Stimulated activated naive B cell treated with anti-CD40 and anti-IgM and Interleukin-4, amounts not matched to agents 10 μg/mL and 1 μg/mL and 100 μg/mL, for 72 hours (primary cell): ENCODE measurements at regions not wholly inside any gene's neighbourhood (a gene's known extent, or its start where the extent isn't known, plus 50 kb on each side); places are given as distances from the start of the nearest gene placed in this dataset.
"Not testable (repeated sequence)": the region's sequence is repeated elsewhere in the genome, so short reads cannot be mapped to it uniquely, and the experiment has no call there.

Experiments used
- ATAC-seq, 2 donors: fragments of 150-1000 bp; cut with Tn5 transposase; replicated peaks; 2 replicates each; pipeline ENCODE4 v1.10.0; 2021; ENCODE audit warnings: moderate library complexity in 1 of 2
- DNase-seq: peaks from one replicate; pipeline ENCODE4 v3.0.0; 2021
- H3K27ac Mint-ChIP-seq: one replicate; pipeline ENCODE4 v1.8.0; 2022; ENCODE audit warnings: mild to moderate bottlenecking, mixed read lengths
- H3K27me3 Mint-ChIP-seq, 2 donors: one replicate each; pipeline ENCODE4 v1.8.0; 2022; ENCODE audit warnings: mixed read lengths in 2 of 2
- H3K36me3 Mint-ChIP-seq, 2 donors: one replicate each; pipeline ENCODE4 v1.8.0; 2022; ENCODE audit warnings: mixed read lengths in 2 of 2, mild to moderate bottlenecking in 1 of 2
- H3K4me1 Mint-ChIP-seq, 2 donors: one replicate each; pipeline ENCODE4 v1.8.0; 2022; ENCODE audit warnings: mixed read lengths in 2 of 2, mild to moderate bottlenecking in 1 of 2
- H3K4me3 Mint-ChIP-seq, 2 donors: one replicate each; pipeline ENCODE4 v1.8.0; 2022; ENCODE audit warnings: mild to moderate bottlenecking in 2 of 2, mixed read lengths in 2 of 2, moderate library complexity in 1 of 2
- H3K9me3 Mint-ChIP-seq, 2 donors: one replicate each; pipeline ENCODE4 v1.8.0; 2022; ENCODE audit warnings: mixed read lengths in 2 of 2, mild to moderate bottlenecking in 1 of 2

GRCh38 chr17:34486761-34487160, 92.6 kb upstream of the TMEM132E start:
- ATAC-seq (no peak), DNase-seq (no peak)
- Mint-ChIP-seq H3K27me3 (peaks cover 50 to 51% of the 10 kb centered on the region in 2 donors), H3K36me3 (no peaks in the 10 kb centered on the region), H3K4me1 (peaks cover 0 to 5% of the 10 kb centered on the region in 2 donors), H3K4me3 (no peak overlapping the region), H3K27ac (no peak overlapping the region), H3K9me3 (no peaks in the 10 kb centered on the region)

- ATAC-seq (peak; percentile 76 to 92), DNase-seq (no peak)
- peaks cover 44 to 53% of the 10 kb centered on the region in 2 donors for H3K27me3 Mint-ChIP-seq
- peaks cover 0 to 5% of the 10 kb centered on the region in 2 donors for H3K4me1 Mint-ChIP-seq
- H3K9me3 Mint-ChIP-seq, result no peaks in the 10 kb centered on the region
- H3K36me3 Mint-ChIP-seq, result no peaks in the 10 kb centered on the region
- H3K27ac Mint-ChIP-seq, result no peak overlapping the region
- H3K4me3 Mint-ChIP-seq, result no peak overlapping the region
Measured at GRCh38 chr17:34485999-34486398, 93.4 kb upstream of the TMEM132E start.

GRCh38 chr17:34484193-34484733, 95.1 kb upstream of the TMEM132E start:
- ATAC-seq (no peak), DNase-seq (no peak)
- H3K9me3 Mint-ChIP-seq, result no peaks in the 10 kb centered on the region
- peak overlapping the region; percentile 70 for H3K27ac Mint-ChIP-seq
- H3K4me1 Mint-ChIP-seq, result peaks cover 0 to 5% of the 10 kb centered on the region in 2 donors
- peaks cover 31 to 43% of the 10 kb centered on the region in 2 donors for H3K27me3 Mint-ChIP-seq
- H3K36me3 Mint-ChIP-seq, result no peaks in the 10 kb centered on the region
- no peak overlapping the region for H3K4me3 Mint-ChIP-seq

GRCh38 chr17:34482730-34483129, 96.7 kb upstream of the TMEM132E start:
- DNase-seq, result no peak
- Mint-ChIP-seq H3K4me3 (no peak overlapping the region), H3K36me3 (no peaks in the 10 kb centered on the region), H3K4me1 (peaks cover 0 to 5% of the 10 kb centered on the region in 2 donors), H3K9me3 (no peaks in the 10 kb centered on the region), H3K27ac (no peak overlapping the region), H3K27me3 (peaks cover 33% of the 10 kb centered on the region in 2 donors)
- no peak for ATAC-seq

DNA sequence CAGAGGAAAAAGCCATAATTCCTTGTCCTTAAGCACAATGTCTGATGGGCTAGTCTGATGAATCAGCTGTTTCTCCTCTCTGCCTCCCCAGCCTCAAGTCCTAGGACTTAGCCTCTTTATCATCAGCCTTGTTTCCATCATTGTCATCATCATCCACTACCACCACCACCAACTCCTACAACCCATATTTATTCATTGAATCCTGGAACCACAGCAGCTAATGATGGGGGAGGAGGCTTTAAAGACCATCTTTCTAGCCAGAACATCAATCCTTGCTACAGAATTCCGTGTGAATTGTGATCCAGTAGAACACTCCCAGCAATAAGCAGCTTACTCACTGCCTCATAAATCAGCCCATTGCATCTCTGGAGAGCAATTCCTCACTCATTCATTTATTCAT, 97.6 kb upstream of the TMEM132E start:
- H3K9me3 Mint-ChIP-seq, result no peaks in the 10 kb centered on the region
- DNase-seq, result no peak
- H3K4me3 Mint-ChIP-seq, result no peak overlapping the region
- H3K4me1 Mint-ChIP-seq, result peaks cover 0 to 5% of the 10 kb centered on the region in 2 donors
- no peak overlapping the region for H3K27ac Mint-ChIP-seq
- no peak for ATAC-seq
- H3K36me3 Mint-ChIP-seq, result no peaks in the 10 kb centered on the region
- H3K27me3 Mint-ChIP-seq, result peaks cover 28 to 32% of the 10 kb centered on the region in 2 donors

DNA sequence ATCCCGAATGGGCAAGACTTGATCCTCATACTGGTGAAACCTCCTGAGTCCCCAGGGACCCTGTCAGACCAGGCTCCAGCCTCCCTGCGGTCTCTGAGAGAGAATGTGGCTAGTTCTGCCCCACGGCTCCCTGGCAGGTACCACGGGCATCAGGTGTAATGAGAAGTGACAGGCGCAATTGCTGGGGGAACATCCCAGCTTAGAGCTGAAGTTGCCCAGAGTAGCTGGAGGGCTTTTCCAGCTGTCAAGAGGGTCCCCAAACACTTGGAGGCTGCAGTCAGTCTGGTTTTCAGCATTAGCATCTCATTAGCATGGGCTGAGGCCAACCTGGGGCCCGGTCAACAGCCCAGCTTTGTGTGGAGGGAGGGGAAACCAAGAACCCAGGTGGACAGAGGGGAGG, 100.0 kb upstream of the TMEM132E start:
- Mint-ChIP-seq H3K4me1 (no peaks in the 10 kb centered on the region), H3K27me3 (peaks cover 24 to 41% of the 10 kb centered on the region in 2 donors), H3K9me3 (no peaks in the 10 kb centered on the region), H3K36me3 (no peaks in the 10 kb centered on the region), H3K4me3 (no peak overlapping the region), H3K27ac (no peak overlapping the region)
- DNase-seq, result no peak
- no peak for ATAC-seq

GRCh38 chr17:34478244-34478643, 101.1 kb upstream of the TMEM132E start:
- Mint-ChIP-seq H3K27ac (no peak overlapping the region), H3K36me3 (no peaks in the 10 kb centered on the region), H3K4me1 (no peaks in the 10 kb centered on the region), H3K4me3 (no peak overlapping the region), H3K9me3 (no peaks in the 10 kb centered on the region), H3K27me3 (peaks cover 26 to 43% of the 10 kb centered on the region in 2 donors)
- DNase-seq, result no peak
- no peak for ATAC-seq

DNA sequence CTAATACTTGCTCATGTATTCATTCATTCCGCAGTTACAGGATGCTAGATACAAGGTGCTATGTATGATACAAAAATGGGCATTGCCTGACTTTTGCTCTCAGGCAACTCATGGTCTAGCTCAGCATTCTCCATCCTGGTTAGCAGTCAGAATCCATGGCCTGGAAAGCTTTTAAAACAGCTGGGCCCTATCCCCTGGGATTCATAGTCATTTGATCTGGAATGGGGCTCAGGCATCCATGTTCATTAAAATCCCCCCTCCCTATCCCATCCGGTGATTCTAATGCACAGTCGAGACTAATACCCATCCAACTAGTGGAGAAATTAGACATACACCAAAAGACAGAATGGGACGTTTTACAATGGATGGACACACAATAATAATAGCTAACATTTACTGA, 104.1 kb upstream of the TMEM132E start:
- ATAC-seq (no peak), DNase-seq (no peak)
- H3K27me3 Mint-ChIP-seq, result peaks cover 14 to 42% of the 10 kb centered on the region in 2 donors
- no peak overlapping the region for H3K27ac Mint-ChIP-seq
- no peaks in the 10 kb centered on the region for H3K36me3 Mint-ChIP-seq
- no peak overlapping the region for H3K4me3 Mint-ChIP-seq
- H3K4me1 Mint-ChIP-seq, result no peaks in the 10 kb centered on the region
- peaks cover 0 to 2% of the 10 kb centered on the region in 2 donors for H3K9me3 Mint-ChIP-seq

GRCh38 chr17:34474706-34475105, 104.7 kb upstream of the TMEM132E start:
- Mint-ChIP-seq H3K27ac (no peak overlapping the region), H3K4me3 (no peak overlapping the region), H3K36me3 (no peaks in the 10 kb centered on the region), H3K27me3 (peaks cover 14 to 42% of the 10 kb centered on the region in 2 donors), H3K9me3 (peaks cover 0 to 2% of the 10 kb centered on the region in 2 donors), H3K4me1 (no peaks in the 10 kb centered on the region)
- DNase-seq (no peak), ATAC-seq (no peak)

GRCh38 chr17:34472363-34472762, 107.0 kb upstream of the TMEM132E start:
- ATAC-seq (no peak), DNase-seq (no peak)
- no peak overlapping the region for H3K4me3 Mint-ChIP-seq
- H3K36me3 Mint-ChIP-seq, result no peaks in the 10 kb centered on the region
- no peak overlapping the region for H3K27ac Mint-ChIP-seq
- H3K27me3 Mint-ChIP-seq, result peaks cover 14 to 34% of the 10 kb centered on the region in 2 donors
- peaks cover 0 to 2% of the 10 kb centered on the region in 2 donors for H3K9me3 Mint-ChIP-seq
- no peaks in the 10 kb centered on the region for H3K4me1 Mint-ChIP-seq

- H3K27me3 Mint-ChIP-seq, result peaks cover 14 to 25% of the 10 kb centered on the region in 2 donors
- not testable (repeated sequence) for ATAC-seq, H3K9me3 Mint-ChIP-seq, H3K36me3 Mint-ChIP-seq, DNase-seq, H3K4me1 Mint-ChIP-seq, H3K4me3 Mint-ChIP-seq, H3K27ac Mint-ChIP-seq
Measured at GRCh38 chr17:34471278-34471677, 108.1 kb upstream of the TMEM132E start.

GRCh38 chr17:34465789-34466188, 102.8 kb upstream of the CCL1 start:
- Mint-ChIP-seq H3K36me3 (no peaks in the 10 kb centered on the region), H3K27me3 (peaks cover 24 to 29% of the 10 kb centered on the region in 2 donors), H3K27ac (no peak overlapping the region), H3K9me3 (no peaks in the 10 kb centered on the region), H3K4me1 (no peaks in the 10 kb centered on the region), H3K4me3 (no peak overlapping the region)
- DNase-seq, result no peak
- no peak for ATAC-seq

DNA sequence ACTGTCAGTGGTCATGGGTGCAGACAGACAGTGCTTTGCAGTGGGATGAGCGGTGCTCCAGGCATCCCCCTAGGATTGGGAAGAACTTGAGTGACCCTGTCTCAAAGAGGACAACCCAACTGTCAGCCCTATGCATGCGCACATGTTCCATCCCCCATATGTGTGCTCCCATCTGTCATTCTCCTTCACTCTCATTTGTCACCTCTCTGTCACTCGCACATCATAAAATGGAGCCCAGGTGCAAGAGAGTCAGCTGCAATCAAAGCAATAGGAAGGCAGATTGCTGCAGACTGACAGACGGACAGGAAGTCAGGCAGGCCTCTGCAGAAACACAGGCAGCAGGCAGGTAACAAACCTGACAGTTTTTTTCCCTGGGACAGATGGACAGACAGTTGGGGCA, 101.8 kb upstream of the CCL1 start:
- Mint-ChIP-seq H3K27me3 (peaks cover 27 to 39% of the 10 kb centered on the region in 2 donors), H3K9me3 (no peaks in the 10 kb centered on the region), H3K36me3 (no peaks in the 10 kb centered on the region), H3K4me1 (no peaks in the 10 kb centered on the region), H3K27ac (no peak overlapping the region), H3K4me3 (no peak overlapping the region)
- no peak for DNase-seq
- ATAC-seq, result no peak

GRCh38 chr17:34458266-34458665, 95.2 kb upstream of the CCL1 start:
- no peaks in the 10 kb centered on the region for H3K4me1 Mint-ChIP-seq
- no peaks in the 10 kb centered on the region for H3K36me3 Mint-ChIP-seq
- DNase-seq (no peak), ATAC-seq (no peak)
- no peak overlapping the region for H3K27ac Mint-ChIP-seq
- H3K4me3 Mint-ChIP-seq, result no peak overlapping the region
- H3K27me3 Mint-ChIP-seq, result peaks cover 43 to 64% of the 10 kb centered on the region in 2 donors
- H3K9me3 Mint-ChIP-seq, result no peaks in the 10 kb centered on the region

- H3K27me3 Mint-ChIP-seq, result peaks cover 43 to 68% of the 10 kb centered on the region in 2 donors
- no peaks in the 10 kb centered on the region for H3K9me3 Mint-ChIP-seq
- H3K4me1 Mint-ChIP-seq, result no peaks in the 10 kb centered on the region
- H3K27ac Mint-ChIP-seq, result no peak overlapping the region
- ATAC-seq (no peak), DNase-seq (no peak)
- no peaks in the 10 kb centered on the region for H3K36me3 Mint-ChIP-seq
- no peak overlapping the region for H3K4me3 Mint-ChIP-seq
Measured at GRCh38 chr17:34456121-34456520, 93.1 kb upstream of the CCL1 start.

DNA sequence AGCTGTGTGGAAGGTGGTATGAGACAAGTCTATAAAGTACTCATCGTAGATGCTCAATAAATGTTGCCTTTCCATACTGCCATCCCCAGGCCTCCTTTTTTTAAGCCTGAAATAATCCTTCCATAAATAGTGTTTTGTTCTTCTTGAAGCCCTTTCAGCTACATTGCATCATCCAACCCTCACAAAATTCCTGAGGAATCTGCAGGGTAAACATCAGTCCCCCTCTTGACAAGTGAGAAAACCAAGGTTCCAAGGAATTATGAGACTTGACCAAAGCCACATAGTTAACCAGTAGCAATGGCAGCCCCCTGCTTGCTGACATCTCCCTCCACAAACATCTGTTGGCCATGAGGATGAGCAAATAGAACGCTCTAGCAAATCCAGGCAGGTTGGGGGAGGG, 89.7 kb upstream of the CCL1 start:
- Mint-ChIP-seq H3K4me1 (no peaks in the 10 kb centered on the region), H3K27me3 (peaks cover 42 to 48% of the 10 kb centered on the region in 2 donors), H3K9me3 (no peaks in the 10 kb centered on the region), H3K4me3 (no peak overlapping the region), H3K36me3 (no peaks in the 10 kb centered on the region), H3K27ac (no peak overlapping the region)
- ATAC-seq, result no peak
- no peak for DNase-seq
